Immature natural killer cell (primary cell): ENCODE measurements at regions not wholly inside any gene's neighbourhood (a gene's known extent, or its start where the extent isn't known, plus 50 kb on each side); places are given as distances from the start of the nearest gene placed in this dataset.

Source experiments
- DNase-seq, 3 donors: peaks; one replicate each; pipeline ENCODE4 v3.0.0; 2022; ENCODE audit warnings: mixed read lengths in 1 of 3
- H3K27ac Mint-ChIP-seq, 6 donors: one replicate each; pipeline ENCODE4 v1.8.0; 2020; ENCODE audit warnings: mixed read lengths in 6 of 6, mild to moderate bottlenecking in 5 of 6, inconsistent platforms in 4 of 6, moderate library complexity in 3 of 6
- H3K27me3 Mint-ChIP-seq, 3 donors: one replicate each; pipeline ENCODE4 v1.8.0; 2020 to 2021; ENCODE audit warnings: low read depth in 3 of 3, mild to moderate bottlenecking in 3 of 3, mixed read lengths in 3 of 3, moderate library complexity in 3 of 3, inconsistent platforms in 1 of 3
- H3K36me3 Mint-ChIP-seq, 3 donors: one replicate each; pipeline ENCODE4 v1.8.0; 2020; ENCODE audit warnings: mixed read lengths in 3 of 3, inconsistent platforms in 2 of 3, mild to moderate bottlenecking in 2 of 3
- H3K4me1 Mint-ChIP-seq, 2 donors: one replicate each; pipeline ENCODE4 v1.8.0; 2020; ENCODE audit warnings: inconsistent platforms in 2 of 2, mild to moderate bottlenecking in 2 of 2, mixed read lengths in 2 of 2, moderate library complexity in 1 of 2
- H3K4me3 Mint-ChIP-seq, 5 donors: one replicate each; pipeline ENCODE4 v1.8.0; 2020; ENCODE audit warnings: mild to moderate bottlenecking in 5 of 5, mixed read lengths in 5 of 5, inconsistent platforms in 3 of 5, moderate library complexity in 3 of 5
- H3K9me3 Mint-ChIP-seq, 6 donors: one replicate each; pipeline ENCODE4 v1.8.0; 2020; ENCODE audit warnings: mild to moderate bottlenecking in 6 of 6, mixed read lengths in 6 of 6, inconsistent platforms in 4 of 6, moderate library complexity in 3 of 6

- Mint-ChIP-seq H3K27ac (peak overlapping the region in 1 of 6 donors; percentile 34), H3K36me3 (no peaks in the 10 kb centered on the region), H3K4me3 (no peak overlapping the region), H3K9me3 (no peaks in the 10 kb centered on the region), H3K4me1 (peaks cover 39 to 61% of the 10 kb centered on the region in 2 donors), H3K27me3 (peaks cover 3 to 4% (median 3%) of the 10 kb centered on the region in 3 donors)
- DNase-seq: no peak
These were observed 185.7 kb upstream of the ADO start for GRCh38 chr10:62618576-62619412.

GRCh38 chr10:62619413-62619738, 185.1 kb upstream of the ADO start:
- DNase-seq: no peak
- peaks cover under 1 to 4% (median 3%) of the 10 kb centered on the region in 3 donors for H3K27me3 Mint-ChIP-seq
- no peaks in the 10 kb centered on the region for H3K9me3 Mint-ChIP-seq
- peak overlapping the region in 2 of 6 donors; percentile 34 to 64 for H3K27ac Mint-ChIP-seq
- H3K4me1 Mint-ChIP-seq: peaks cover 36 to 58% of the 10 kb centered on the region in 2 donors
- no peaks in the 10 kb centered on the region for H3K36me3 Mint-ChIP-seq
- H3K4me3 Mint-ChIP-seq: no peak overlapping the region

- H3K4me3 Mint-ChIP-seq: peak overlapping the region in 2 of 5 donors; percentile 30 to 36
- H3K9me3 Mint-ChIP-seq: no peaks in the 10 kb centered on the region
- H3K4me1 Mint-ChIP-seq: peaks cover 31 to 47% of the 10 kb centered on the region in 2 donors
- peak in 1 of 3 donors; percentile 30 for DNase-seq
- no peaks in the 10 kb centered on the region for H3K36me3 Mint-ChIP-seq
- peaks cover 0 to 4% (median 3%) of the 10 kb centered on the region in 3 donors for H3K27me3 Mint-ChIP-seq
- peak overlapping the region; percentile 69 to 88 (median 79) for H3K27ac Mint-ChIP-seq
These were observed 184.0 kb upstream of the ADO start for GRCh38 chr10:62620491-62620890.

DNA sequence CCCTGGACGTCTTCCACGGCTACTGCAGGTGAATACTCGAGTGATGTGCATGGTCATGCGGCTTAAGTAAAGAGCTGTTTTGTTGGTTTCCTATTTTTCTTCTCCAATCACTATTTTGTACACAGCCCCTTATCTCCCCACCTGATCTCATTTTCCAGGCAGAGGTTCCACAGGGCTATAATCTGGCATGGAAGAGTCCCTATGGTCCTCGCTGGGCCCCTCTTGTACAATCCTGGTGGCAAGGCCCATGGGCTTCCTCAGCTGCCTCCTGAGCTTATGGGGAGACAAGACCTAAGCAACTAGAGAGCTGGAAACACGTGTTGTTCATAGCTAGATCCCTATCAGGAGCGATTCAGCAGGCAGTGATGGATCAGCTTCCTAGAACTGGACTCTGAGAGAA, 181.3 kb upstream of the ADO start:
- Mint-ChIP-seq H3K4me3 (no peak overlapping the region), H3K27me3 (peaks cover 0 to 4% (median 3%) of the 10 kb centered on the region in 3 donors), H3K27ac (no peak overlapping the region), H3K4me1 (peaks cover 27 to 35% of the 10 kb centered on the region in 2 donors), H3K36me3 (no peaks in the 10 kb centered on the region), H3K9me3 (no peaks in the 10 kb centered on the region)
- no peak for DNase-seq

GRCh38 chr10:62625484-62625883, 179.0 kb upstream of the ADO start:
- Mint-ChIP-seq H3K36me3 (no peaks in the 10 kb centered on the region), H3K4me3 (no peak overlapping the region), H3K4me1 (peaks cover 16 to 25% of the 10 kb centered on the region in 2 donors), H3K9me3 (no peaks in the 10 kb centered on the region), H3K27ac (no peak overlapping the region), H3K27me3 (peaks cover 0 to 4% (median 3%) of the 10 kb centered on the region in 3 donors)
- DNase-seq: no peak

GRCh38 chr10:62626079-62626478, 178.4 kb upstream of the ADO start:
- Mint-ChIP-seq H3K9me3 (no peaks in the 10 kb centered on the region), H3K4me1 (peaks cover 13 to 25% of the 10 kb centered on the region in 2 donors), H3K27ac (no peak overlapping the region), H3K27me3 (peaks cover 0 to 2% (median 1%) of the 10 kb centered on the region in 3 donors), H3K36me3 (no peaks in the 10 kb centered on the region), H3K4me3 (no peak overlapping the region)
- DNase-seq: no peak

- H3K4me1 Mint-ChIP-seq: peaks cover 17 to 25% of the 10 kb centered on the region in 2 donors
These were observed 177.7 kb upstream of the ADO start for GRCh38 chr10:62626817-62627216.

DNA sequence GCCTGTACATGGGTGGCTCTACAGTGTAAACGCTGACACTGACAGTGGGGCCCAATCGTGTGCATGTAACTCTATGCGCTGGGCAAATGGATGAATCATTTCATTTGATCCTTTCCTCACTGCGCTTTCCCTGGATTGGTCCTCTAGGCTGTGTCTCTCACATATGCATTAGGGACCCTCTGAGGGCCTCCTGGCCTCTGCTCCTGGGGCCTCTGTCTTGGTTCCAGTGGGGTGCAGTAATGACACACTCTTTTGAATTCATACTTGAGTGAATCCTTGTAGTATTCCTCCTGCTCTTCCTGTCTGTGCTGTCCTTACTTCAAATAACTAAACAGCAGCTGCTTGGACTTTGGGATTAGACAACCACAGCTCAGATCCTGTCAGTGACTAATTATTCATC, 176.5 kb upstream of the ADO start:
- peaks cover 0 to 10% (median 2%) of the 10 kb centered on the region in 3 donors for H3K27me3 Mint-ChIP-seq

More at GRCh38 chr10:62626817-62627216, 177.7 kb upstream of the ADO start:
- no peak for DNase-seq
- peaks cover 0 to 2% (median 1%) of the 10 kb centered on the region in 3 donors for H3K27me3 Mint-ChIP-seq
- H3K36me3 Mint-ChIP-seq: no peaks in the 10 kb centered on the region
- H3K9me3 Mint-ChIP-seq: no peaks in the 10 kb centered on the region
- no peak overlapping the region for H3K27ac Mint-ChIP-seq
- H3K4me3 Mint-ChIP-seq: no peak overlapping the region

GRCh38 chr10:62631241-62631640, 173.3 kb upstream of the ADO start:
- no peak for DNase-seq
- no peak overlapping the region for H3K4me3 Mint-ChIP-seq
- peaks cover 0 to 12% (median 0%) of the 10 kb centered on the region in 3 donors for H3K27me3 Mint-ChIP-seq
- no peaks in the 10 kb centered on the region for H3K36me3 Mint-ChIP-seq
- H3K9me3 Mint-ChIP-seq: no peaks in the 10 kb centered on the region
- H3K4me1 Mint-ChIP-seq: peaks cover 29 to 38% of the 10 kb centered on the region in 2 donors
- H3K27ac Mint-ChIP-seq: peak overlapping the region in 5 of 6 donors; percentile 71 to 100 (median 97)

More for the DNA sequence above, 176.5 kb upstream of the ADO start:
- Mint-ChIP-seq H3K4me1 (peaks cover 28 to 36% of the 10 kb centered on the region in 2 donors), H3K9me3 (no peaks in the 10 kb centered on the region), H3K27ac (peak overlapping the region in 2 of 6 donors; percentile 50 to 55), H3K4me3 (no peak overlapping the region), H3K36me3 (no peaks in the 10 kb centered on the region)
- DNase-seq: no peak

GRCh38 chr10:62632071-62632809, 172.3 kb upstream of the ADO start:
- Mint-ChIP-seq H3K9me3 (no peaks in the 10 kb centered on the region), H3K36me3 (no peaks in the 10 kb centered on the region), H3K4me3 (peak overlapping the region; percentile 64 to 88 (median 84)), H3K27ac (peak overlapping the region in 5 of 6 donors; percentile 93 to 100 (median 97)), H3K27me3 (peaks cover 0 to 12% (median 0%) of the 10 kb centered on the region in 3 donors), H3K4me1 (peaks cover 29 to 38% of the 10 kb centered on the region in 2 donors)
- DNase-seq: peak; percentile 77 to 84 (median 84)

GRCh38 chr10:62633976-62634375, 170.5 kb upstream of the ADO start:
- Mint-ChIP-seq H3K27me3 (peaks cover 0 to 12% (median 0%) of the 10 kb centered on the region in 3 donors), H3K27ac (peak overlapping the region in 2 of 6 donors; percentile 24 to 42), H3K4me1 (peaks cover 25 to 33% of the 10 kb centered on the region in 2 donors), H3K9me3 (no peaks in the 10 kb centered on the region), H3K4me3 (no peak overlapping the region), H3K36me3 (no peaks in the 10 kb centered on the region)
- DNase-seq: no peak

- H3K4me1 Mint-ChIP-seq: peaks cover 24 to 30% of the 10 kb centered on the region in 2 donors
- peak overlapping the region in 4 of 5 donors; percentile 3 to 44 (median 35) for H3K4me3 Mint-ChIP-seq
- DNase-seq: peak in 2 of 3 donors; percentile 25 to 28
- H3K27me3 Mint-ChIP-seq: peaks cover 0 to 12% (median 0%) of the 10 kb centered on the region in 3 donors
- no peaks in the 10 kb centered on the region for H3K36me3 Mint-ChIP-seq
- peak overlapping the region in 2 of 6 donors; percentile 42 to 62 for H3K27ac Mint-ChIP-seq
- no peaks in the 10 kb centered on the region for H3K9me3 Mint-ChIP-seq
These were observed 169.9 kb upstream of the ADO start for GRCh38 chr10:62634576-62634975.

DNA sequence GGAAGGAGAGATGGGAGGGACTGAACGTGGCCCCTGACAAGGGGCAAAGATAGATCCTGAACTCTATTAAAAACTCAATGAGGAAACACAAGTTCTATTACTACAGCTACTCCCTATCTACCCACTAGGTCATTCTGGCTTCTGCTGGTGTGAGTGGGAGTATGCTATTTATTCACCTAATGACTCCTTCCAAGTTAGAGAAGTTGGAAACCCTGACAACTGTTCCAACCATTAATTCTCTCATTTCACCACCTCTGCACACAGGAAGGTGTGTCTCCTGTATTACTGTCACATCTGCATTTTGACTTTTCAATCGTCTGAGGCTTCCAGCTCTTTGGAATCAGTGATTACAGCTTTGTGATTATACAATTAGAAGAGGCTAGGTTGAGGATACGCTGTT, 169.4 kb upstream of the ADO start:
- H3K27ac Mint-ChIP-seq: peak overlapping the region in 2 of 6 donors; percentile 42 to 62
- H3K4me3 Mint-ChIP-seq: peak overlapping the region; percentile 4 to 44 (median 28)
- no peak for DNase-seq
- peaks cover 0 to 12% (median 0%) of the 10 kb centered on the region in 3 donors for H3K27me3 Mint-ChIP-seq
- H3K9me3 Mint-ChIP-seq: no peaks in the 10 kb centered on the region
- H3K4me1 Mint-ChIP-seq: peaks cover 26 to 32% of the 10 kb centered on the region in 2 donors
- no peaks in the 10 kb centered on the region for H3K36me3 Mint-ChIP-seq

GRCh38 chr10:62636825-62637248, 167.7 kb upstream of the ADO start:
- Mint-ChIP-seq H3K9me3 (no peaks in the 10 kb centered on the region), H3K4me3 (no peak overlapping the region), H3K4me1 (peaks cover 17% of the 10 kb centered on the region in 2 donors), H3K27ac (no peak overlapping the region), H3K36me3 (no peaks in the 10 kb centered on the region), H3K27me3 (peaks cover 0 to 11% (median 0%) of the 10 kb centered on the region in 3 donors)
- no peak for DNase-seq
